Right ventricle myocardium inferior (tissue), 1 donor: ENCODE measurements at regions not wholly inside any gene's neighbourhood (a gene's known extent, or its start where the extent isn't known, plus 50 kb on each side); places are given as distances from the start of the nearest gene placed in this dataset.
"Not testable (repeated sequence)": the region's sequence is repeated elsewhere in the genome, so short reads cannot be mapped to it uniquely, and the experiment has no call there.

Experiments used
- ATAC-seq: fragments of 200-7000 bp; cut with Tn5 transposase; one replicate; pipeline ENCODE4 v1.9.1; 2020; ENCODE audit warnings: mild to moderate bottlenecking, moderate library complexity
- DNase-seq: peaks from one replicate; pipeline ENCODE4 v3.0.0; 2021; ENCODE audit errors: missing footprints
- intact Hi-C: fragments of 100-400 bp; cut with DNase I; formaldehyde crosslinking; loops from one replicate; pipeline ENCODE4 v1.11.0; 2022
- donor health status: DM: no; HTN: yes; CAD: no; lungs with severe emphysema.

- intact Hi-C loops, DNase-seq, ATAC-seq: not testable (repeated sequence)
Observed at GRCh38 chrX:107296184-107296583, 89.8 kb downstream of the DNAAF6 start.

DNA sequence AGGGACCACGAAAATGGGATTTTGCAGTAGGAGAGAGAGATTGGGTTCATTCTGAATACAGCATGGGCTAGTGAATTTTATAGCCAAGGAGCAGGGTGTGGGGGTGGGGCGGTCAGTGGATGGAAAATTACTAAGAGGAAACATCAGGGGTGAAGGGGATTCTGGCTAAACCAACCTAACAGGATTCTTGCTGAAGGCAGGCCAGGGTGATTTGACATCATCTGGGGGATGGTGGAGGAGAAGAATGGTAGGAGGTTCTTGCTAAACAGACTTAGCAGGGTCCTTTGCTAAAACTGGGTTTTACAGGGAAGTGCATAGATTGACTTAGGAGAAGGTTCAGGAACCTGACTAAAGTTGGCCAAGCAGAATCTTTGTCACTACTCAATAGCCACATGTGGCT is 91.9 kb downstream of the DNAAF6 start:
- DNase-seq = no peak
- intact Hi-C loops = no loop called here
- no peak for ATAC-seq

GRCh38 chrX:107301253-107301652 is 94.8 kb downstream of the DNAAF6 start:
- DNase-seq (no peak), ATAC-seq (no peak)
- intact Hi-C loops = no loop called here

DNA sequence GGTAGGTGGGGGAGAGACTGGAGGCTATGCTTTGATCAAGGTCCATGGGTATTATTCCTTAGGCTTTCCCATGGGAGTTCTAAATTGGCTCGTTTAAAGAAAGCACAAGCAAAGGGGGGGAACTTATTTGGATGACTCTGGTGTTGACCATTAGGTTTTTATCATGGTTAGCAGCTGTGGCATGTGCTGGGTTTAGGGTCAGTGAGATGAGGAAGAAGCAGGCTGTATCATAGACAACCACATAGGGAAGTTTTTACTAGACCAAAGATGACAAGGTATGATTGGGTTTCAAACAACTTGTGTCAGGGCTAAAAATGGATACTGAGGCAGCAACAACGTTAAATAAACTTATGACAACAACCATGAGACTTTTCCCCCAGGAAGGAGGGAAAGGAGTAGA is 97.7 kb downstream of the DNAAF6 start:
- intact Hi-C loops = no loop called here
- ATAC-seq = no peak

GRCh38 chrX:107323786-107324492 is 117.5 kb downstream of the DNAAF6 start:
- ATAC-seq (no peak), DNase-seq (no peak)
- intact Hi-C loops = no loop called here

More for the DNA sequence above, 97.7 kb downstream of the DNAAF6 start:
- no peak for DNase-seq

- DNase-seq = no peak
- peak; percentile 48 for ATAC-seq
Observed at GRCh38 chrX:107324493-107325310, 118.3 kb downstream of the DNAAF6 start.

GRCh38 chrX:107325467-107325866 is 119.1 kb downstream of the DNAAF6 start:
- no peak for DNase-seq
- no peak for ATAC-seq
- intact Hi-C loops = no loop called here

More at GRCh38 chrX:107324493-107325310, 118.3 kb downstream of the DNAAF6 start:
- intact Hi-C loops = no loop called here

DNA sequence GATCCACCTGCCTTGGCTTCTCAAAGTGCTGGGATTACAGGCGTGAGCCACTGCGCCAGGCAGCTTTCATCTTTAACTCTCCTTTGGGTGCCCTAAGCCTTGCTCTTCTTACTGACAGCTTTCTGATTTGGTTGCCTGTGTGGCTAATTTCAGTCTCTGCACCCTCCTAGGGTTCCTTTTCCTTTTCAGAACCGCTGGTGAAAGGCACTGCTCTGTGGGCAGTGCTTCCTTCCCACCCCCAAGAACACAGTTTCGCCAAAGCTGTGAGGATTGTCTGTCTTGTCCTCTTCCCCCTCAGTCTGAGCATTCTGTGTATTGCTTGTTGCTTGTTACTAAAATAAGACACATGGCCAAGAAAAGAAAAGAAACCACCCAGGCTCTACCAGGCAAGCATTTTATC is 101.4 kb upstream of the FRMPD3 start:
- intact Hi-C loops = no loop called here
- DNase-seq (no peak), ATAC-seq (no peak)

GRCh38 chrX:107348990-107349389 is 100.5 kb upstream of the FRMPD3 start:
- intact Hi-C loops = no loop called here
- ATAC-seq (no peak), DNase-seq (no peak)

DNA sequence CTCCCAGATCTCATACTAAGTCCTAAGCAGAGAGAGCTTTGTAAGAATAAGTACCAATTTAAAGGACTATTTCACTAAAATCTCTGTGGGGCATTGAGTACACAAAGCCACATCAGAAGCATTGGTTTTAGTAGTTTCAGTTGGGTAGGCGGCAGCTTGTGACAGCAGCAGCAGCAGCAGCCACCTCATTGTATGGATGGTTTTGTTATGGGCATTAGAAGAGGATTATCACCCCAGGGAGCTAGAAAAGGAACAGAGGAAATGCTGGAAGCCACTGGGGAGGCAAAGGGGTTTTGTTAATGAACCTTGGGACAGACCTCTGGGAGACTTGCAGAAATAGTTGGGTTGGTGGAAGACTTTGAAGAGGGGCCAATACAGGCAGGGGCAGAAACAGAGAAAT is 93.9 kb upstream of the FRMPD3 start:
- ATAC-seq (no peak), DNase-seq (no peak)
- intact Hi-C loops = no loop called here

DNA sequence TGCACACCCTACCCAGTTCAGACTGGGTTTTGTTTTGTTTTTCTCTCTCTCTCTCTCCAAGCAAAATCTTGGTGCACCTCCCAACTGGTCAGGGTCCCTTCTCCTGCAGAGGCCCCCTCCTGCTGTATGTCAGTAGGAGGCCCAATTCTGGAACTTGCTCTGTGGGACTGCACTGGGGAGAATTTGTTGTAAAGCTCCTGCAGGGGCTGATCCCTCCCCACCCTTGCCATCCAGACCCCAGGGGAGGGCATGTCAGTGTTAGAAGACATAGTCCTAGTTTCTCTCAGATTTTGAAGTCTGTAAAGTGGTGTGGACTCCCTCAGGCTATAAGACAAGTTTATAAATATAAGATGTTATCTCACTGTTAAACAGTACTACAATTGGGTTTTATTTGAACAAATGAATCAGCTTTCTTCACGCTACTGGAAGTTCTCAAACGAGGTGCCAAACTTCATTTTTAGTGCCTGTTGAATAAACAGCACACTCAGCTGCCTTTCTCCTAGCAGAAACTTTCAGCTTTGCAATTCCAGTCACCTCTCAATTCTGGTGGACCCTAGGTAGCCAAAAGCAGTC is 88.6 kb upstream of the FRMPD3 start:
- ATAC-seq = no peak
- intact Hi-C loops = no loop called here
- DNase-seq = no peak

- ATAC-seq, intact Hi-C loops, DNase-seq: not testable (repeated sequence)
Observed at GRCh38 chrX:107370185-107370584, 79.3 kb upstream of the FRMPD3 start.

DNA sequence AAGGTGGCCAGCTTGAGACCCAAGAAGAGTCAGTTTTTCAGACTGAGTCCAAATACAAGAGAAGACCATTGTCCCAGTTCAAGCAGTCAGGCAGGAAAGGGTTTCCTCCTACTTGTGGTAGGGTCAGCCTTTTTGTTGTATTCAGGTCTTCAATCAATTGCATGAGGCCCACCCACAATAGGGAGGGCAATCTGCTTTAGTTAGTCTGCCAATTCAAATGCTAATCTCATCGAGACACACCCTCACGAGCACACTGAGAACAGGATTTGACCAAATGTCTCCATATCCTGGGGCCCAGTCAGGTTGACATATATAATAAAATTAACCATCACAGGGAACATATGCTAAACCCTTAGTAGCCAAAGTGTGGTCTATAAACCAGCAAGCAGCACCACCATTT is 75.3 kb upstream of the FRMPD3 start:
- no peak for DNase-seq
- intact Hi-C loops = no loop called here
- ATAC-seq = no peak

- no peak for DNase-seq
- intact Hi-C loops = no loop called here
- no peak for ATAC-seq
Observed at GRCh38 chrX:107374831-107375230, 74.6 kb upstream of the FRMPD3 start.

DNA sequence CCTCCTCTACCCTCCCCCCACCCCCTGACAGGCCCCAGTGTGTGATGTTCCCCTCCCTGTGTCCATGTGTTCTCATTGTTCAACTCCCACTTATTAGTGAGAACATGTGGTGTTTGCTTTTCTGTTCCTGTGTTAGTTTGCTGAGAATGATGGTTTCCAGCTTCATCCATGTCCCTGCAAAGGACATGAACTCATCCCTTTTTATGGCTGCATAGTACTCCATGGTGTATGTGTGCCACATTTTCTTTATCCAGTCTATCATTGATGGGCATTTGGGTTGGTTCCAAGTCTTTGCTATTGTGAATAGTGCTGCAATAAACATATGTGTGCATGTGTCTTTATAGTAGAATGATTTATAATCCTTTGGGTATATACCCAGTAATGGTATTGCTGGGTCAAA is 73.3 kb upstream of the FRMPD3 start:
- intact Hi-C loops, ATAC-seq, DNase-seq: not testable (repeated sequence)

GRCh38 chrX:107384397-107385105 is 64.9 kb upstream of the FRMPD3 start:
- DNase-seq (no peak), ATAC-seq (no peak)
- intact Hi-C loops = no loop called here

DNA sequence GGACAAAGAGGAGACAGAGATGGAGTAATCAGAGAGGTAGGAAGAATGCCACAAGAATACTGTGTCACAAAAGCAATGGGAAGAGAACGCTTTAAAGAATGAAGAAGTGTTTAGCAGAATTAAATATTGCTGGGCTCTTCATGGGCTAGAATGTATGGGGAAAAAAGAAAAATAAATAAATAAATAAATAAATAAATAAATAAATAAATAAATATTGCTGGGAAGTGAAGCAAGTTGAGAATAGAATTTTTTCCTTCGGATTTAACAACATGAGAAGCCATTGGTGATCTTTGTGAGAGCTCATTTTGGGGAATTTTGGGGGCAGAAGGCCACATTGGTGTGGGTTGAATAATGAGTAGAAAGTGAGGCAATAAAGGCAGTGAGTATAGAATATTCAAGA is 59.7 kb upstream of the FRMPD3 start:
- DNase-seq (no peak), ATAC-seq (no peak)
- intact Hi-C loops = no loop called here

- ATAC-seq, intact Hi-C loops, DNase-seq: not testable (repeated sequence)
Observed at GRCh38 chrX:107393656-107394055, 55.8 kb upstream of the FRMPD3 start.

DNA sequence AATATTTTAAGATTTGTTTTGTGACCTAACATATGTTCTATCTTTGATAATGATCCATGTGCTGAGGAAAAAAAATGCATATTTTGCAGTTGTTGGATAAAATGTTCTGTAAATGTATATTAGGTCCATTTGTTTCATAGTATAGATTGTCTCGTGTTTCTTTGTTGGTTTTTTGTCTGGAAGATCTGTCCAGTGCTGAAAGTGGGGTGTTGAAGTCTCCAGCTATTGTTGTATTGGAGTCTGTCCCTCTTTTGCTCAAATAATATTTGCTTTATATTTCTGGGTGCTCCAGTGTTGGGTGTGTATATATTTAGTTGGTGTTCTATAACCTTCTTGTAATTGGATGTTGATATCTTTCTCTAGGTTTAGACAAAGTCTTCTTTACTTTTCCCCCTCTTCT is 53.2 kb upstream of the FRMPD3 start:
- intact Hi-C loops = no loop called here
- ATAC-seq (no peak), DNase-seq (no peak)
